ENCODE measurements at regions not wholly inside any gene's neighbourhood (a gene's known extent, or its start where the extent isn't known, plus 50 kb on each side); places are given as distances from the start of the nearest gene placed in this dataset.

GRCh38 chr4:154039435-154040343 is 250.8 kb upstream of the SFRP2 start:
- no peaks in the 10 kb centered on the region for H3K9me3 ChIP-seq (ENCODE audit: insufficient read depth, low read depth, low read length)
- no peaks in the 10 kb centered on the region for H3K9me3 Mint-ChIP-seq (ENCODE audit: unreplicated experiment)

GRCh38 chr4:154036856-154037255 is 248.0 kb upstream of the SFRP2 start:
- no peaks in the 10 kb centered on the region for H3K4me1 Mint-ChIP-seq (ENCODE audit: low read depth, unreplicated experiment)
- Histone ChIP-seq H3K36me3 (ENCODE audit: insufficient read depth, low read length) (no peaks in the 10 kb centered on the region), H4K20me1 (ENCODE audit: insufficient read depth, low read length) (no peaks in the 10 kb centered on the region), H3K27me3 (ENCODE audit: insufficient read depth, low read length) (no peaks in the 10 kb centered on the region), H3K4me3 (ENCODE audit: insufficient read depth, low read depth, low read length) (no peak overlapping the region), H3K9me3 (ENCODE audit: insufficient read depth, low read depth, low read length) (no peaks in the 10 kb centered on the region), H3K27ac (ENCODE audit: low read depth, low read length) (no peak overlapping the region), H3K4me2 (ENCODE audit: low read length) (no peak overlapping the region), H2AFZ (ENCODE audit: low read depth, low read length) (no peak overlapping the region), H3K4me1 (ENCODE audit: insufficient read depth, low read length) (no peaks in the 10 kb centered on the region), H3K79me2 (ENCODE audit: insufficient read depth, low read length) (no peaks in the 10 kb centered on the region), H3K9ac (ENCODE audit: low read length) (no peak overlapping the region)
- FAIRE-seq = no peak
- H3K9me3 Mint-ChIP-seq (ENCODE audit: unreplicated experiment) = peaks cover 7% of the 10 kb centered on the region
- no peak for TF ChIP-seq EZH2 (IDR thresholded peaks at IDR 0.05; ENCODE audit: insufficient read depth, low read length)
- TF ChIP-seq CTCF (IDR thresholded peaks at IDR 0.05; ENCODE audit: insufficient read depth, low read depth, low read length) = no peak
- H3K27me3 Mint-ChIP-seq (ENCODE audit: low read depth, unreplicated experiment) = peaks cover 4% of the 10 kb centered on the region
- H3K27ac Mint-ChIP-seq (ENCODE audit: unreplicated experiment) = no peak overlapping the region
- no peak for DNase-seq (ENCODE audit: low read depth)
- no peaks in the 10 kb centered on the region for H3K36me3 Mint-ChIP-seq (ENCODE audit: low read depth, unreplicated experiment)
- H3K4me3 Mint-ChIP-seq (ENCODE audit: unreplicated experiment) = no peak overlapping the region

More at GRCh38 chr4:154039435-154040343, 250.8 kb upstream of the SFRP2 start:
- H3K27ac Mint-ChIP-seq (ENCODE audit: unreplicated experiment) = no peak overlapping the region
- no peak for TF ChIP-seq CTCF (IDR thresholded peaks at IDR 0.05; ENCODE audit: insufficient read depth, low read depth, low read length)
- TF ChIP-seq EZH2 (IDR thresholded peaks at IDR 0.05; ENCODE audit: insufficient read depth, low read length) = no peak
- peaks cover 4% of the 10 kb centered on the region for H3K27me3 Mint-ChIP-seq (ENCODE audit: low read depth, unreplicated experiment)
- Histone ChIP-seq H2AFZ (ENCODE audit: low read depth, low read length) (no peak overlapping the region), H3K79me2 (ENCODE audit: insufficient read depth, low read length) (no peaks in the 10 kb centered on the region), H3K36me3 (ENCODE audit: insufficient read depth, low read length) (no peaks in the 10 kb centered on the region), H3K4me2 (ENCODE audit: low read length) (no peak overlapping the region), H3K4me1 (ENCODE audit: insufficient read depth, low read length) (no peaks in the 10 kb centered on the region), H3K4me3 (ENCODE audit: insufficient read depth, low read depth, low read length) (no peak overlapping the region), H3K9ac (ENCODE audit: low read length) (no peak overlapping the region), H4K20me1 (ENCODE audit: insufficient read depth, low read length) (no peaks in the 10 kb centered on the region), H3K27ac (ENCODE audit: low read depth, low read length) (no peak overlapping the region), H3K27me3 (ENCODE audit: insufficient read depth, low read length) (no peaks in the 10 kb centered on the region)
- no peaks in the 10 kb centered on the region for H3K36me3 Mint-ChIP-seq (ENCODE audit: low read depth, unreplicated experiment)
- H3K4me3 Mint-ChIP-seq (ENCODE audit: unreplicated experiment) = no peak overlapping the region
- DNase-seq (ENCODE audit: low read depth) (no peak), FAIRE-seq (no peak)
- H3K4me1 Mint-ChIP-seq (ENCODE audit: low read depth, unreplicated experiment) = no peaks in the 10 kb centered on the region

- Mint-ChIP-seq H3K9me3 (ENCODE audit: unreplicated experiment) (peaks cover 7% of the 10 kb centered on the region), H3K27ac (ENCODE audit: unreplicated experiment) (no peak overlapping the region), H3K27me3 (ENCODE audit: low read depth, unreplicated experiment) (peaks cover 4% of the 10 kb centered on the region), H3K36me3 (ENCODE audit: low read depth, unreplicated experiment) (no peaks in the 10 kb centered on the region), H3K4me1 (ENCODE audit: low read depth, unreplicated experiment) (no peaks in the 10 kb centered on the region), H3K4me3 (ENCODE audit: unreplicated experiment) (no peak overlapping the region)
- Histone ChIP-seq H3K27me3 (ENCODE audit: insufficient read depth, low read length) (no peaks in the 10 kb centered on the region), H3K4me3 (ENCODE audit: insufficient read depth, low read depth, low read length) (no peak overlapping the region), H3K4me1 (ENCODE audit: insufficient read depth, low read length) (no peaks in the 10 kb centered on the region), H3K4me2 (ENCODE audit: low read length) (no peak overlapping the region), H2AFZ (ENCODE audit: low read depth, low read length) (no peak overlapping the region), H3K36me3 (ENCODE audit: insufficient read depth, low read length) (no peaks in the 10 kb centered on the region), H3K9me3 (ENCODE audit: insufficient read depth, low read depth, low read length) (no peaks in the 10 kb centered on the region), H3K79me2 (ENCODE audit: insufficient read depth, low read length) (no peaks in the 10 kb centered on the region), H4K20me1 (ENCODE audit: insufficient read depth, low read length) (no peaks in the 10 kb centered on the region), H3K9ac (ENCODE audit: low read length) (no peak overlapping the region), H3K27ac (ENCODE audit: low read depth, low read length) (no peak overlapping the region)
- no peak for FAIRE-seq
- DNase-seq (ENCODE audit: low read depth) = no peak
- no peak for TF ChIP-seq EZH2 (IDR thresholded peaks at IDR 0.05; ENCODE audit: insufficient read depth, low read length)
- TF ChIP-seq CTCF (IDR thresholded peaks at IDR 0.05; ENCODE audit: insufficient read depth, low read depth, low read length) = no peak
These were observed 246.5 kb upstream of the SFRP2 start for GRCh38 chr4:154035341-154035740.
